Kidney tubule cell (primary cell): ENCODE measurements at regions not wholly inside any gene's neighbourhood (a gene's known extent, or its start where the extent isn't known, plus 50 kb on each side); places are given as distances from the start of the nearest gene placed in this dataset.
A peak's percentile ranks its signal among the peaks of the same experiment; 100 is the strongest.
"Not testable (repeated sequence)": the region's sequence is repeated elsewhere in the genome, so short reads cannot be mapped to it uniquely, and the experiment has no call there.

Experiments
- DNase-seq: peaks from one replicate; pipeline ENCODE4 v3.0.0-alpha.2; 2018; ENCODE audit warnings: low spot score

GRCh38 chr15:31673263-31673662 lies 346.6 kb downstream of the KLF13 start:
- DNase-seq, result not testable (repeated sequence)

- DNase-seq, result not testable (repeated sequence)
These were observed 348.6 kb upstream of the CHRNA7 start for GRCh38 chr15:31681529-31682259.

- not testable (repeated sequence) for DNase-seq
These were observed 343.2 kb upstream of the CHRNA7 start for GRCh38 chr15:31687088-31687487.

DNA sequence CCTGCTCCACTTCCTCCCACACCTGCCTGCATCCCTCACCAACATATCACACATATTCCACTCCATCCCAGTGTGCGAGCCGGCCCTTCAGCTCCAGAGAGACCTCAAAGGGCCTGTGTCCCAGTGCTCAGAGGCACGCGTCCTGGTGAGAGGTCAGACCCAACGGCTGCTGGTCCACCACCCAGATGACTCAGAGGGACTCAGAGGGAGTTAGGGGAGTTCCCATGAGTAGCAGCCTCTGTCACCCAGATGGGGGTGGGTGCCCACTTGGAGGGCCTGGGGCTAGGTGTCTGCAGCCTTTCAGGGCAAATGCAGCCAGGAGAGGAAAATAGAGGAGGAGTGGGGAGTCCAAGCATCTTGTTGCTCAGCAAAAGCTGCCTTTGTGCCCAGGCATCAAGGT lies 333.8 kb upstream of the CHRNA7 start:
- not testable (repeated sequence) for DNase-seq

DNA sequence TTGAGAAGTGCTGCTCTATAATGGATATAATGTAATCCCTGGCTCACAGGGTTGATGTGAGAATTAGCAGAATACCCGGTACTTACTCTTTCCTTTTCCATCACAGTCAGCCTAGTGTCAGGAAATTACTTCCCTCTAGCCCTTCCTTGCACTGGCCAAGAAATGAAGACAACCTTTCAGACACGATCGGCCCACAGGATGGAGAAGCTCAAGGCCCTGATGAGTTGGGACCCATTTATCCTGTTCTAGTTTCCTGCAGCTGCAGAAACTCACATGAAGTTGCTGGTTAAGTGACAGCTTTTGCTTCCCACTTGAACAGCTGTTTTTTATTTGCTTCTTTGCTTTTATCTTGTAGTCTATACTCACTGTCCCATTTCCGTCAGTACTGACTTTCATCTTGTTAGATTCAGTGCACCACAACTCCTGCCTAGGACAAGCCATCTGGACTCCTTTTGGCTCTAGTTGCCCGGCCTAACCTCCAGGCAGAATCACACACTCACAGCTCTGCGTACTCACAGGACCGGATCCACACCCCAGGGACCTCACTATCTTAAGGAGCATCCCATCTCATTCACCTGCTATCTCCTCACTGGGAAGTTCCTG lies 325.1 kb upstream of the CHRNA7 start:
- not testable (repeated sequence) for DNase-seq

GRCh38 chr15:31707944-31708702 lies 322.2 kb upstream of the CHRNA7 start:
- not testable (repeated sequence) for DNase-seq

DNA sequence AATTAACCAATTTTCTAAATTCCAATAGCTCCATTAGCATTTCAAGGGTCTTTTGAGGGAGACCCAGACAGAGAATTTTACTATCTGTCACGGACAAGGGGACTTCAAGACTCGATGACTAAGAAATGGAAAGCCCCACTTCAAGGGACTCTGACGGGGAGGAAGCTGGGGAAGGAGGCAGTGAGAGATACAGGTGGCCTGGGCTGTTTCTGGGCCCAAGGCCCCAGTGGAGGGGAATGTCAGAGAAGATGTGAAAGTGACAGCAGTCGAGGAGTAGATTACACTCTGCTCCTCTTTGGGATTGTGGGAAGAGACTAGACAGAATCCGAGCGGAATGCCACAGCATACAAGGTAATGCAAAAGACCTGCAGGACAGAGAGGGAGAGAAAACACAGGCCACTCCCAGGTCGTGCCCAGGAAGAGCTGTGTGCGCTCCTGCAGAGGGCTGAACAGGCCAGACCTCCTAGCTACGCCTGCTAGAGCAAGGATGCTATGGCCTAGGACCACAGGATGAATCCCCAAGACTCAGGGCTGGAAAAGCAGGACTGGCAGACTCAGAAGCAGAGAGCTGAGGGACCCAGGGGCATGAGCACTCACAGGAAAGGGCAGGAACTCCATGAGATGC lies 321.5 kb upstream of the CHRNA7 start:
- not testable (repeated sequence) for DNase-seq

- DNase-seq, result not testable (repeated sequence)
These were observed 320.8 kb upstream of the CHRNA7 start for GRCh38 chr15:31709479-31709878.

- DNase-seq, result not testable (repeated sequence)
These were observed 319.5 kb upstream of the CHRNA7 start for GRCh38 chr15:31710806-31711205.

DNA sequence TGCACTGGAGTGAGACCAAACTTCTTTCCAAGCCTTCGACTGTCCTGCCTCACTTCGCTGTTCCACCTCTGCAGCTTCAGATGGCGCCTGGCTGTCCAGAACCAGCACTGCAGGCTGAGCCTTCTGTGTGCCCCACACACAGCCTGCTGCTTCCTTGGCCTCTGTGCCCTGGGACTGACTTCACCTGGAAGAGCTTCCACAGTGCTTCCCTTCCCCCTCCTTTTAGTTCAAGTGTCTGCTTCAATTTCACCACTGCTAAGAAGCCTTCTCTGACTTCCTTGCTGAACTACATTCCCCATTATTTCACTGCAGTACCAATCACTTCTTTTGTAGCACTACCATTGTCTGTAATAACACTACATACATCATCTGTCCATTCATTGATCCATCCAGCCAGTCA lies 315.1 kb upstream of the CHRNA7 start:
- DNase-seq, result not testable (repeated sequence)

DNA sequence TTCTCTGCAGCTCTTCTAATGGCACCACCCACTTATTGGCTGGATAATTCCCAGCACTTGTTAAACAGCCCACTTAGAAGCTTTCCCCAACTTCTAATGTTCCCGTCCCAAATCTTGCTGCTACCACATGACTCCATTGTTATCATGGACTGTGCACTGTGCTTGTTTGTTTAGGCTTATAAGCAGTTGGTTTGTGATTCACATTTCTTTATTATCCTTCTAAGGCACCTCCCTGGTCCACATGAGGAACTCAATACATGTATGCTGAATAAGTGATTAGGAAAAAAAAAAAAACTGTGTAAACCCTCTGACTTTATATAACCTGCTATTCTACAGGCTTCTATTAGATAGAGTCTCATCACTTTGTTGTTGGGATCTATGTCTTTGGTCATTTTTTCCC lies 311.7 kb upstream of the CHRNA7 start:
- DNase-seq, result not testable (repeated sequence)

- not testable (repeated sequence) for DNase-seq
These were observed 310.8 kb upstream of the CHRNA7 start for GRCh38 chr15:31719396-31720022.

DNA sequence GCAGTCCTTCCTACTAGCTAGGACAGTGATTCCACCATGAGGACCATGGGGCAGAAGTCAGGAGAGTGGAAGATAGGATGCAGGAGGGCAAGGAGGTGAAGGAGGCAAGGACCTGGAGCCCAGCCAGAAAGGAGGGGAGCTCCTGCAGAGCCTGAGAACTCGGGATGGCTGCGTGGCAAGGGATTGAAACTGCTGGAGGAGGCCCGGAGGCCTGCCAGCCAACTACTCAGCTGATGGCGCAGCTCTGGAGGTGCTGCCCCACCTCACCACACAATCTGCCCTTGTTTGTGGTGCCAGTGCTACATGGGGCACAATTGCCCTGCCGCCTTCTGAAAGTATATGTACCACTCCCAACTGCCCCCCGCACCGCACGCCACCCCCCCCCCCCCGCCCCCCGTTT lies 307.3 kb upstream of the CHRNA7 start:
- not testable (repeated sequence) for DNase-seq

GRCh38 chr15:31724903-31725302 lies 305.4 kb upstream of the CHRNA7 start:
- DNase-seq, result not testable (repeated sequence)

GRCh38 chr15:31725619-31726018 lies 304.7 kb upstream of the CHRNA7 start:
- DNase-seq, result not testable (repeated sequence)

DNA sequence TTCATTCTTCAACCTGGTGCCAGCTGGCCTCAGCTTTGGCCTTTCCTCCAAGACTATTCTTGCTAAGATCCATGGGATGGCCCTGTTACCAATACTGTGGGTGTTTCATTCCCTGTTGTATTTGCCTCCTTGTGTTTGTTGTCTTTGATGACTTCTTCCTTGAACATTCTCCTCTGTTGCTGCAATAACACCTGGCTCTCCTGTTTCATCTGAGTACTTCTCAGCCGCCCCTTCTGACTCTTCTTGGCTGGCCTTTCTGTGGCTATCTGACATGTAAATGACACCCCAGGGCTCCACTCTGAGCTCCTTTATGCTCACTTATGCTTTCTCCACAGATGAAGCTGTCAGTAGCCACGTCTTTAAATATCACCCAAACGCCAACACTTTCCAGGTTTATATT lies 302.7 kb upstream of the CHRNA7 start:
- no peak for DNase-seq

DNA sequence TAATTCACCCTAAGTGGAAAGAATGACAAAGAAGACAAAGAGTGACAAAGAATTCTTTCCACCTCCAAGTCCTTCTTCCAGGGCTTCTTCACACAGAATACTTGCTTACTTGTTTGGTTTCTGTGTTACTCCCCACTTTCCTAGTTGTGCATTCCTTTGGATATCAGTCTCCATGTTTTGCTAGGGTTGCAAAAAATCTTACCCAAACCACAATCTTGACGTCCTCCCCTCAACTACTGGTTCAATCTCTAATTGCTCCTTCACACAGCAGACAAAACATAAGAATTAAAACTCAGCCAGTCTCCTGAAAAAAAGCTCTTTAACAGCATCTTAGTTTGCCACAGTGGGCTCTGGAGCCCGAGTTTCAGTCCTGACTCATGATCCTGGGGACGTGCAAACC lies 297.6 kb upstream of the CHRNA7 start:
- no peak for DNase-seq

- DNase-seq, result no peak
These were observed 296.9 kb upstream of the CHRNA7 start for GRCh38 chr15:31733424-31733823.

- DNase-seq, result no peak
These were observed 290.1 kb upstream of the CHRNA7 start for GRCh38 chr15:31740203-31740602.

- DNase-seq, result no peak
These were observed 284.5 kb upstream of the CHRNA7 start for GRCh38 chr15:31745841-31746240.

GRCh38 chr15:31752065-31752762 lies 278.1 kb upstream of the CHRNA7 start:
- DNase-seq, result peak; percentile 4
